ENCODE measurements at regions not wholly inside any gene's neighbourhood (a gene's known extent, or its start where the extent isn't known, plus 50 kb on each side); places are given as distances from the start of the nearest gene placed in this dataset.

DNA sequence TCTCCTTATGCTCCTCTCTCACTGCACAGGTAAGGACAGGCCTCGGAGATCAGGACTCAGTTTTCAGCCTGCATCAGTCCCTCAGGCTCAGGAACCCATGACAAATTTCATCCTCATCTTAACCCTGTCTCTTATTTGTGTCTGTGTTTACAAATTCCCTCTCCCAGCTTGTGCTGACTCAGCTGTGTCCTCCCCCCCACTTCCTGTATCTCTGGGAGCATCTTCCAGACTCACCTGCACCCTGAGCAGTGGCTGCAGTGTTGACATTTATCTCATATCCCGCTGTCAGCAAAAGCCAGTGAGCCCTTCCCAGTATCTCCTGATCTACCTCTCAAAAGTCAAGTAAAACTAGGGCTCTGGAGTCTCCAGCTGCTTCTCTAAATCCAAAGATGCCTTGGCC lies 65.6 kb upstream of the VPREB1 start:
- no peak overlapping the region for H3K9ac ChIP-seq (ENCODE audit: low read length)
- H3K27me3 ChIP-seq (ENCODE audit: insufficient read depth, low read depth, low read length), result peaks cover 26% of the 10 kb centered on the region
- TF ChIP-seq POLR2AphosphoS5 (IDR thresholded peaks at IDR 0.05) (no peak), TAF1 (IDR thresholded peaks at IDR 0.05; ENCODE audit: low read depth) (no peak), EZH2 (IDR thresholded peaks at IDR 0.05; ENCODE audit: borderline replicate concordance, insufficient read depth, low read length, poor library complexity, severe bottlenecking) (no peak), EP300 (conservative IDR thresholded peaks at IDR 0.05; ENCODE audit: poor library complexity, severe bottlenecking) (no peak), MXI1 (conservative IDR thresholded peaks at IDR 0.05; ENCODE audit: poor library complexity, severe bottlenecking) (no peak), RAD21 (conservative IDR thresholded peaks at IDR 0.05) (no peak), SMC3 (conservative IDR thresholded peaks at IDR 0.05; ENCODE audit: poor library complexity) (no peak)
- TF ChIP-seq, protein P1, sequence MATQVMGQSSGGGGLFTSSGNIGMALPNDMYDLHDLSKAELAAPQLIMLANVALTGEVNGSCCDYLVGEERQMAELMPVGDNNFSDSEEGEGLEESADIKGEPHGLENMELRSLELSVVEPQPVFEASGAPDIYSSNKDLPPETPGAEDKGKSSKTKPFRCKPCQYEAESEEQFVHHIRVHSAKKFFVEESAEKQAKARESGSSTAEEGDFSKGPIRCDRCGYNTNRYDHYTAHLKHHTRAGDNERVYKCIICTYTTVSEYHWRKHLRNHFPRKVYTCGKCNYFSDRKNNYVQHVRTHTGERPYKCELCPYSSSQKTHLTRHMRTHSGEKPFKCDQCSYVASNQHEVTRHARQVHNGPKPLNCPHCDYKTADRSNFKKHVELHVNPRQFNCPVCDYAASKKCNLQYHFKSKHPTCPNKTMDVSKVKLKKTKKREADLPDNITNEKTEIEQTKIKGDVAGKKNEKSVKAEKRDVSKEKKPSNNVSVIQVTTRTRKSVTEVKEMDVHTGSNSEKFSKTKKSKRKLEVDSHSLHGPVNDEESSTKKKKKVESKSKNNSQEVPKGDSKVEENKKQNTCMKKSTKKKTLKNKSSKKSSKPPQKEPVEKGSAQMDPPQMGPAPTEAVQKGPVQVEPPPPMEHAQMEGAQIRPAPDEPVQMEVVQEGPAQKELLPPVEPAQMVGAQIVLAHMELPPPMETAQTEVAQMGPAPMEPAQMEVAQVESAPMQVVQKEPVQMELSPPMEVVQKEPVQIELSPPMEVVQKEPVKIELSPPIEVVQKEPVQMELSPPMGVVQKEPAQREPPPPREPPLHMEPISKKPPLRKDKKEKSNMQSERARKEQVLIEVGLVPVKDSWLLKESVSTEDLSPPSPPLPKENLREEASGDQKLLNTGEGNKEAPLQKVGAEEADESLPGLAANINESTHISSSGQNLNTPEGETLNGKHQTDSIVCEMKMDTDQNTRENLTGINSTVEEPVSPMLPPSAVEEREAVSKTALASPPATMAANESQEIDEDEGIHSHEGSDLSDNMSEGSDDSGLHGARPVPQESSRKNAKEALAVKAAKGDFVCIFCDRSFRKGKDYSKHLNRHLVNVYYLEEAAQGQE (IDR thresholded peaks at IDR 0.05; ENCODE audit: borderline replicate concordance), result no peak
- TF ChIP-seq, protein P2, sequence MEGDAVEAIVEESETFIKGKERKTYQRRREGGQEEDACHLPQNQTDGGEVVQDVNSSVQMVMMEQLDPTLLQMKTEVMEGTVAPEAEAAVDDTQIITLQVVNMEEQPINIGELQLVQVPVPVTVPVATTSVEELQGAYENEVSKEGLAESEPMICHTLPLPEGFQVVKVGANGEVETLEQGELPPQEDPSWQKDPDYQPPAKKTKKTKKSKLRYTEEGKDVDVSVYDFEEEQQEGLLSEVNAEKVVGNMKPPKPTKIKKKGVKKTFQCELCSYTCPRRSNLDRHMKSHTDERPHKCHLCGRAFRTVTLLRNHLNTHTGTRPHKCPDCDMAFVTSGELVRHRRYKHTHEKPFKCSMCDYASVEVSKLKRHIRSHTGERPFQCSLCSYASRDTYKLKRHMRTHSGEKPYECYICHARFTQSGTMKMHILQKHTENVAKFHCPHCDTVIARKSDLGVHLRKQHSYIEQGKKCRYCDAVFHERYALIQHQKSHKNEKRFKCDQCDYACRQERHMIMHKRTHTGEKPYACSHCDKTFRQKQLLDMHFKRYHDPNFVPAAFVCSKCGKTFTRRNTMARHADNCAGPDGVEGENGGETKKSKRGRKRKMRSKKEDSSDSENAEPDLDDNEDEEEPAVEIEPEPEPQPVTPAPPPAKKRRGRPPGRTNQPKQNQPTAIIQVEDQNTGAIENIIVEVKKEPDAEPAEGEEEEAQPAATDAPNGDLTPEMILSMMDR (IDR thresholded peaks at IDR 0.05; ENCODE audit: poor library complexity, severe bottlenecking), result no peak

DNA sequence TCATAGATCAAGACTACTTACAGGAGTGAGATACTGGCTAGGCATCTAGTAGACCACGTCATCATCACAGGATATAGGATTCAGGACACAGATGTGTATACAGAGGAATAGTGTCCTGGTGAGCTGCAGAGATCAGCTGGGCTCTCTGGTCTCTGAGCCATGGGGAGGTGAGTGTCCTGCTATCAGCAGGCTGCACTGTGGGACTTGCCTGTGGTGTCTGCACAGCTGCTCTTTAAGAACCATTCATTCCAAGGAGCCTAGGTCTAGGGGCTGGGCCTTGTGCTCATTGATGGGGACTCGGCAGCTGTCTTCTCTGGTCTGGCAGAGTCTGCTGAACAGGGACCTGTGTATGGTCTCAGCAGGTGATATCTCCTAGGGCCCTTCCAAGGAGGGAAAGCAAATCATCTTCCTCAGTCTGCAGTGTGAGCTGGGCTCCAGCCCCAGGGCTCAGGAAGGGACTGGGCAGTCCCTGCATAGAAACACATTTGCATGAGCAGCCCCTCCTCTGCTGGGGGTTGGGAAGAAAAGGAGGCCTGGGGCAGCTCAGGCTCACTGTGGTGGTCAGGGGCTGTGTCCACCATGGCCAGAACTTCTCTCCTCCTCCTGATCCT lies 66.1 kb upstream of the VPREB1 start:
- H3K4me2 ChIP-seq (ENCODE audit: low read length), result no peak overlapping the region
- H3K9me2 ChIP-seq (ENCODE audit: insufficient read depth, low read length), result no peaks in the 10 kb centered on the region
- H3K9me3 ChIP-seq (ENCODE audit: low read length), result no peaks in the 10 kb centered on the region
- H2AFZ ChIP-seq (ENCODE audit: low read depth, low read length), result no peak overlapping the region
- H3K27me3 ChIP-seq (ENCODE audit: insufficient read depth, low read depth, low read length), result peaks cover 22% of the 10 kb centered on the region
- no peak overlapping the region for H3K4me3 ChIP-seq (ENCODE audit: low read length)
- H3K9ac ChIP-seq (ENCODE audit: low read length), result no peak overlapping the region
- H3K36me3 ChIP-seq (ENCODE audit: insufficient read depth, low read length), result no peaks in the 10 kb centered on the region
- no peaks in the 10 kb centered on the region for H3F3A ChIP-seq (ENCODE audit: insufficient read depth, low read length, poor library complexity, severe bottlenecking)
- no peak for TF ChIP-seq TAF1 (IDR thresholded peaks at IDR 0.05; ENCODE audit: low read depth)
- TF ChIP-seq RAD21 (conservative IDR thresholded peaks at IDR 0.05), result no peak
- no peak for TF ChIP-seq SMC3 (conservative IDR thresholded peaks at IDR 0.05; ENCODE audit: poor library complexity)
- no peaks in the 10 kb centered on the region for H3K79me2 ChIP-seq (replicated peaks; ENCODE audit: insufficient read depth, low read length)
- H3K27ac ChIP-seq (ENCODE audit: low read length), result no peak overlapping the region
- H4K20me1 ChIP-seq (ENCODE audit: insufficient read depth), result no peaks in the 10 kb centered on the region

More for the DNA sequence above, 65.6 kb upstream of the VPREB1 start:
- Histone ChIP-seq H3K9me3 (ENCODE audit: low read length) (no peaks in the 10 kb centered on the region), H4K20me1 (ENCODE audit: insufficient read depth) (no peaks in the 10 kb centered on the region), H3K36me3 (ENCODE audit: insufficient read depth, low read length) (no peaks in the 10 kb centered on the region), H3K79me2 (replicated peaks; ENCODE audit: insufficient read depth, low read length) (no peaks in the 10 kb centered on the region), H3K4me2 (ENCODE audit: low read length) (no peak overlapping the region), H3K4me3 (ENCODE audit: low read length) (no peak overlapping the region), H3F3A (ENCODE audit: insufficient read depth, low read length, poor library complexity, severe bottlenecking) (no peaks in the 10 kb centered on the region), H3K9me2 (ENCODE audit: insufficient read depth, low read length) (no peaks in the 10 kb centered on the region), H2AFZ (ENCODE audit: low read depth, low read length) (no peak overlapping the region), H3K27ac (ENCODE audit: low read length) (no peak overlapping the region)
